Epithelial cell of esophagus (primary cell): ENCODE measurements at regions not wholly inside any gene's neighbourhood (a gene's known extent, or its start where the extent isn't known, plus 50 kb on each side); places are given as distances from the start of the nearest gene placed in this dataset.

Experiments
- DNase-seq: peaks from one replicate; pipeline ENCODE4 v3.0.0; 2010; ENCODE audit warnings: low read depth
- H3K4me3 ChIP-seq: 2 replicates; pipeline ENCODE4 v1.5.1; 2011; ENCODE audit warnings: mild to moderate bottlenecking, low read length, control low read depth
- TF ChIP-seq, protein P1 (sequence below): IDR thresholded peaks from 2 replicates; pipeline ENCODE4 v1.5.1; 2011; ENCODE audit warnings: low read depth, mild to moderate bottlenecking, low read length, control low read depth, inconsistent platforms; ENCODE audit not compliant: insufficient read depth; ENCODE audit errors: missing control alignments

- TF ChIP-seq, protein P1, sequence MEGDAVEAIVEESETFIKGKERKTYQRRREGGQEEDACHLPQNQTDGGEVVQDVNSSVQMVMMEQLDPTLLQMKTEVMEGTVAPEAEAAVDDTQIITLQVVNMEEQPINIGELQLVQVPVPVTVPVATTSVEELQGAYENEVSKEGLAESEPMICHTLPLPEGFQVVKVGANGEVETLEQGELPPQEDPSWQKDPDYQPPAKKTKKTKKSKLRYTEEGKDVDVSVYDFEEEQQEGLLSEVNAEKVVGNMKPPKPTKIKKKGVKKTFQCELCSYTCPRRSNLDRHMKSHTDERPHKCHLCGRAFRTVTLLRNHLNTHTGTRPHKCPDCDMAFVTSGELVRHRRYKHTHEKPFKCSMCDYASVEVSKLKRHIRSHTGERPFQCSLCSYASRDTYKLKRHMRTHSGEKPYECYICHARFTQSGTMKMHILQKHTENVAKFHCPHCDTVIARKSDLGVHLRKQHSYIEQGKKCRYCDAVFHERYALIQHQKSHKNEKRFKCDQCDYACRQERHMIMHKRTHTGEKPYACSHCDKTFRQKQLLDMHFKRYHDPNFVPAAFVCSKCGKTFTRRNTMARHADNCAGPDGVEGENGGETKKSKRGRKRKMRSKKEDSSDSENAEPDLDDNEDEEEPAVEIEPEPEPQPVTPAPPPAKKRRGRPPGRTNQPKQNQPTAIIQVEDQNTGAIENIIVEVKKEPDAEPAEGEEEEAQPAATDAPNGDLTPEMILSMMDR, result no peak
- no peak overlapping the region for H3K4me3 ChIP-seq
- peak; percentile 10 for DNase-seq
These were observed 78.8 kb downstream of the TET3 start for GRCh38 chr2:74063486-74063885.

- no peak for DNase-seq
- no peak overlapping the region for H3K4me3 ChIP-seq
- TF ChIP-seq, protein P1, result no peak
These were observed 80.7 kb downstream of the TET3 start for GRCh38 chr2:74065456-74065855.

DNA sequence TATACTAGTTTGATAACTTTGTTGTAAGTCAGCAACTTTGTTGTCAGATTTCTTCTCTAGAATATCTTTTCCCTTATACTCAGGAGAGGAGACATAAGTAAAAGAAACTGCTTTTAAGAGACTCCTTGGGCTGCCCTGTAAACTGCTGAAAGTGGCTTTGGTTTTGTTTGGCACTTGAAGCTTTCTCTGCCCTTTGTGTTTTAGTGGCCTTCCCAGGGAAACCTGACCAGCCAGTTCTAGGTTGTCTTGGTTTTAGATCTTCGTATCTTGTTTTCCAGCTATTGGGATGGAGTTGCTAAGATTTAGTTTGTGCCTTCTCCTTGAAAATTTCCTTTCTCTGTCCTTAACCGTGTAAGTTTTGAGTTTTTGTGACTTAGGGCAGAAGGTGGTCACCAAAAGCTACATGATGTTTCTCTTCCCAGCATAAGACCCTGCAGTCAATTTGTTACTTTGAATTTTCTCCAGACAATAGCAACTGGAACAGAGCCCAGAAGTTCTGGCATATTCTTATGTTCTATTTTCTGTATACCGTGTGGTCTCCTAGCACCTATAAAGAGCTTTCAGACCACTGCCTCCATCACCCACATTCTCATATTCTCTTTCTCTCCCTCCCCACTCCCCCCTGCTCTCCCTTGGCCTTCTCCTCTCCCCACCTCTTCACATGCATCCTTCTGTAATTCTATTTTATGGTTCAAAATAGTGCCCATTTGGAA, 81.1 kb downstream of the BOLA3 start:
- H3K4me3 ChIP-seq, result no peak overlapping the region
- DNase-seq, result peak; percentile 10
- TF ChIP-seq, protein P1, result no peak

DNA sequence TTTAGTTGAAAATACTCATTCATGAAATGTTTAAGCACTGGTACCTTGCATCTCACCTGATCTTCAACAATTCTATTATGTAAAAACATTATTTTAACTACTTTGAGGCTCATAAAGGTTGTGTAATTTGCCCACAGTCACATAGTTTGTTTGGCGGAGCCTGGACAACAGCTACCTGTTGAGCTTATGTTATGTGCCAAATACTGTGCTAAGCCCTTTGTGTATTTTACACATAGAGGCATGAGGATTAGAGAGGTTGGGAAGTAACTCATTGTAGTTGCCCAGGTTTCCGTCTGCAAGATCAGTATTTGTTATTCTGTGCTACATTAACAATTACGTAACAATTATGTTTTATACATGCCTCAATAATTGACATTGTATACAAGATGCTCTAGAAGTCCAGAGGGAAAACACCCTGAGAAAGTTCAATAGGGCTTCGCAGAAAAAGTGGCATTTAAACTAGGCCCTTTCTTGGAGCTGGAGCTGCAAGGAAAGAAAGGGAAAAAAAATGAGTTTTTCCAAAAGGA, 80.4 kb downstream of the BOLA3 start:
- DNase-seq, result no peak
- no peak overlapping the region for H3K4me3 ChIP-seq
- TF ChIP-seq, protein P1, result no peak

- TF ChIP-seq, protein P1, result no peak
- H3K4me3 ChIP-seq, result no peak overlapping the region
- no peak for DNase-seq
These were observed 76.7 kb downstream of the BOLA3 start for GRCh38 chr2:74070991-74071390.

DNA sequence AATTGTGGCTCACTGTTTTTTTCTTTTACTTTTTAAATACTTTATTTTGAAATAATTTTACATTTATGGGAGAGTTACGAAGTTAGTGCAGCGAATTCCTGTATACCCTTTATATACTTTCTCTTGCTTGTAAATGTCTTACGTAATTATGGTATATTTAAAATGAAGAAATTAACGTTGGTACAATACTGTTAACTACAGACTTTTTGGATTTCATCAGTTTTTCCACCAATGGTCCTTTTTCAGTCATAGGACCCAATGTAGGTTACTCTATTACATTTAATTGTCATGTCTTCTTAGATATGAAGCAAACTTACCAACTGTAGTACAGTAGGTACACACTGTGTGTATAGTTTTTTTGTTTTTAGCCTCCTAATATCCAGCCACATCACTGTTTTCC, 76.3 kb downstream of the BOLA3 start:
- TF ChIP-seq, protein P1, result no peak
- H3K4me3 ChIP-seq, result no peak overlapping the region
- no peak for DNase-seq

- no peak overlapping the region for H3K4me3 ChIP-seq
- peak; percentile 24 for DNase-seq
- TF ChIP-seq, protein P1, result no peak
These were observed 75.1 kb downstream of the BOLA3 start for GRCh38 chr2:74072565-74072964.
